CD4-positive, alpha-beta memory T cell (primary cell): ENCODE measurements at regions not wholly inside any gene's neighbourhood (a gene's known extent, or its start where the extent isn't known, plus 50 kb on each side); places are given as distances from the start of the nearest gene placed in this dataset.

Source experiments
- CTCF ChIA-PET: fragments of 350-600 bp; sonication (Branson Sonifier 250); formaldehyde crosslinking; loops from one replicate; lab custom pipeline; 2021; ENCODE audit warnings: inconsistent platforms; ENCODE audit not compliant: partially characterized antibody; lab: Charles Lee
- POLR2A ChIA-PET: fragments of 350-600 bp; sonication (Branson Sonifier 250); formaldehyde crosslinking; loops from one replicate; lab custom pipeline; 2021; ENCODE audit not compliant: partially characterized antibody; lab: Charles Lee
- DNase-seq, 5 donors: peaks; one replicate each; pipeline versions ENCODE4 v3.0.0 to v3.0.0-alpha.2; 2020 to 2022; ENCODE audit warnings: mixed read lengths in 1 of 5
- H3K27ac ChIP-seq: one replicate; pipeline ENCODE4 v1.7.0; 2013; ENCODE audit warnings: low read depth, low read length
- H3K27me3 ChIP-seq: 2 replicates; pipeline ENCODE4 v1.7.0; 2013; ENCODE audit warnings: mild to moderate bottlenecking, low read length, moderate library complexity; ENCODE audit not compliant: insufficient read depth
- H3K36me3 ChIP-seq: 2 replicates; pipeline ENCODE4 v1.7.0; 2013; ENCODE audit warnings: mild to moderate bottlenecking, low read length, moderate library complexity; ENCODE audit not compliant: insufficient read depth
- H3K4me1 ChIP-seq: 2 replicates; pipeline ENCODE4 v1.7.0; 2013; ENCODE audit warnings: mild to moderate bottlenecking, low read length, moderate library complexity; ENCODE audit not compliant: insufficient read depth
- H3K4me3 ChIP-seq, 2 donors: one replicate each; pipeline ENCODE4 v1.7.0; 2013; ENCODE audit warnings: low read length in 2 of 2, mild to moderate bottlenecking in 1 of 2
- H3K9me3 ChIP-seq, 2 donors: one replicate each; pipeline ENCODE4 v1.7.0; 2013; ENCODE audit warnings: low read length in 2 of 2, control low read depth in 1 of 2; ENCODE audit not compliant: control insufficient read depth in 1 of 2
- H3K27ac Mint-ChIP-seq, 7 donors: one replicate each; pipeline ENCODE4 v1.8.0; 2020 to 2021; ENCODE audit warnings: mixed read lengths in 7 of 7, mild to moderate bottlenecking in 6 of 7, inconsistent platforms in 3 of 7, moderate library complexity in 3 of 7
- H3K27me3 Mint-ChIP-seq, 2 donors: one replicate each; pipeline ENCODE4 v1.8.0; 2020 to 2021; ENCODE audit warnings: mixed read lengths in 2 of 2
- H3K36me3 Mint-ChIP-seq, 2 donors: one replicate each; pipeline ENCODE4 v1.8.0; 2020 to 2021; ENCODE audit warnings: mixed read lengths in 2 of 2, inconsistent platforms in 1 of 2, mild to moderate bottlenecking in 1 of 2
- H3K4me1 Mint-ChIP-seq, 4 donors: one replicate each; pipeline ENCODE4 v1.8.0; 2020 to 2021; ENCODE audit warnings: mixed read lengths in 4 of 4, mild to moderate bottlenecking in 1 of 4
- H3K4me3 Mint-ChIP-seq, 8 donors: one replicate each; pipeline ENCODE4 v1.8.0; 2020 to 2021; ENCODE audit warnings: mixed read lengths in 8 of 8, mild to moderate bottlenecking in 7 of 8, moderate library complexity in 6 of 8, inconsistent platforms in 3 of 8
- H3K9me3 Mint-ChIP-seq, 8 donors: one replicate each; pipeline ENCODE4 v1.8.0; 2020 to 2021; ENCODE audit warnings: mixed read lengths in 8 of 8, mild to moderate bottlenecking in 5 of 8, inconsistent platforms in 3 of 8, moderate library complexity in 1 of 8
- intact Hi-C: fragments of 100-400 bp; cut with micrococcal nuclease; formaldehyde crosslinking; loops from one replicate; pipeline ENCODE4 v1.15.1; 2023

DNA sequence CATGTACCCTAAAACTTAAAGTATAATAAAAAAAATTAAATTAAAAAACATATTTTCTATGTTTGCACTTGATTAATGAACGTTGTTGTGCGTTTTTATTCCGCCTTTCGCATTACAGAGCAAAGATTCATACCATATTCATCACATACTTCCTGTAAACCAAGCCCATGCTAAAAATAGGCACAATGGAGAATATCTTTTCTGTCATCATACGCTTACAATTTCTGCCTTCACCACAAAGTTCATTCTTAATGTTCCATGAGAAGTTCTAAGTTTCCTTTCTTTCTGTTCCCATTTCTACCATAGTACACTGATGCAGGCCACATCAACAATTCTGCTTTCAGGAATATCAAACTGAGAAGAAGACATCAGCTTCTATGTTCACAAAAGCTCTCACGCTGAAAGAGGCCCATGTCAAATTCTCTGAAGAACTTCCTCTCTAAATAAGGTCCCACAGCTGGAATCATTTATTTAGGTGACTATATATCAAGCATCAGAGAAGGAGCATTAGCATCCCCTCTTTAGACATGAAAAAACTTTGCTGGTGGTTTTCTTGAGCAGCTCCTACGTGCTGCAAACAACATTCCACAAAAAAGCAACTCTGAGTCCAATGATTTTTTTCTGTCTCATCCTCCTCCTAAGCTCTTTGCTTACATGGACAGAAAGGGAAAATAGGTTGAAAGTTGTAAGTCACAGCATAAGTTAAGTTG, 456.4 kb downstream of the CDH10 start:
- no peak overlapping the region for H3K4me3 ChIP-seq
- Mint-ChIP-seq H3K27ac (no peak overlapping the region), H3K36me3 (no peaks in the 10 kb centered on the region), H3K4me1 (no peaks in the 10 kb centered on the region), H3K27me3 (no peaks in the 10 kb centered on the region), H3K9me3 (peaks cover 2 to 22% (median 10%) of the 10 kb centered on the region in 8 donors), H3K4me3 (no peak overlapping the region)
- DNase-seq, result no peak
- no peaks in the 10 kb centered on the region for H3K9me3 ChIP-seq
- no peaks in the 10 kb centered on the region for H3K4me1 ChIP-seq
- ChIA-PET POLR2A (no interaction called here), CTCF (no interaction called here)
- no peak overlapping the region for H3K27ac ChIP-seq
- no peaks in the 10 kb centered on the region for H3K27me3 ChIP-seq
- H3K36me3 ChIP-seq, result no peaks in the 10 kb centered on the region
- intact Hi-C loops, result no loop called here

- Histone ChIP-seq H3K9me3 (no peaks in the 10 kb centered on the region), H3K4me1 (no peaks in the 10 kb centered on the region), H3K27ac (no peak overlapping the region), H3K4me3 (no peak overlapping the region), H3K36me3 (no peaks in the 10 kb centered on the region), H3K27me3 (no peaks in the 10 kb centered on the region)
- Mint-ChIP-seq H3K9me3 (peaks cover 0 to 21% (median 8%) of the 10 kb centered on the region in 8 donors), H3K27ac (no peak overlapping the region), H3K4me1 (no peaks in the 10 kb centered on the region), H3K27me3 (no peaks in the 10 kb centered on the region), H3K36me3 (no peaks in the 10 kb centered on the region), H3K4me3 (no peak overlapping the region)
- CTCF ChIA-PET, result interaction anchor here (0.6 kb wide), 1 partner anchor 319 kb away, joined by 3 read pairs; no protein-coding TSS in a partner anchor
- POLR2A ChIA-PET, result no interaction called here
- DNase-seq, result no peak
- intact Hi-C loops, result no loop called here
Observed at GRCh38 chr5:24196789-24197188, 448.0 kb downstream of the CDH10 start.

- Histone ChIP-seq H3K9me3 (no peaks in the 10 kb centered on the region), H3K27me3 (no peaks in the 10 kb centered on the region), H3K27ac (no peak overlapping the region), H3K4me1 (no peaks in the 10 kb centered on the region), H3K4me3 (no peak overlapping the region), H3K36me3 (no peaks in the 10 kb centered on the region)
- Mint-ChIP-seq H3K9me3 (peaks cover 4 to 23% (median 10%) of the 10 kb centered on the region in 8 donors), H3K27ac (no peak overlapping the region), H3K4me3 (no peak overlapping the region), H3K27me3 (no peaks in the 10 kb centered on the region), H3K4me1 (no peaks in the 10 kb centered on the region), H3K36me3 (no peaks in the 10 kb centered on the region)
- no peak for DNase-seq
- CTCF ChIA-PET, result no interaction called here
- POLR2A ChIA-PET, result no interaction called here
- intact Hi-C loops, result no loop called here
Observed at GRCh38 chr5:24208686-24209106, 436.1 kb downstream of the CDH10 start.

- Histone ChIP-seq H3K4me1 (no peaks in the 10 kb centered on the region), H3K9me3 (no peaks in the 10 kb centered on the region), H3K36me3 (no peaks in the 10 kb centered on the region), H3K27ac (no peak overlapping the region), H3K27me3 (no peaks in the 10 kb centered on the region), H3K4me3 (no peak overlapping the region)
- no peaks in the 10 kb centered on the region for H3K27me3 Mint-ChIP-seq
- H3K9me3 Mint-ChIP-seq, result peaks cover 0 to 19% (median 8%) of the 10 kb centered on the region in 8 donors
- CTCF ChIA-PET, result no interaction called here
- H3K4me3 Mint-ChIP-seq, result no peak overlapping the region
- DNase-seq, result no peak
- intact Hi-C loops, result no loop called here
- H3K27ac Mint-ChIP-seq, result no peak overlapping the region
- POLR2A ChIA-PET, result no interaction called here
- no peaks in the 10 kb centered on the region for H3K36me3 Mint-ChIP-seq
- no peaks in the 10 kb centered on the region for H3K4me1 Mint-ChIP-seq
Observed at GRCh38 chr5:24215114-24215513, 429.7 kb downstream of the CDH10 start.

DNA sequence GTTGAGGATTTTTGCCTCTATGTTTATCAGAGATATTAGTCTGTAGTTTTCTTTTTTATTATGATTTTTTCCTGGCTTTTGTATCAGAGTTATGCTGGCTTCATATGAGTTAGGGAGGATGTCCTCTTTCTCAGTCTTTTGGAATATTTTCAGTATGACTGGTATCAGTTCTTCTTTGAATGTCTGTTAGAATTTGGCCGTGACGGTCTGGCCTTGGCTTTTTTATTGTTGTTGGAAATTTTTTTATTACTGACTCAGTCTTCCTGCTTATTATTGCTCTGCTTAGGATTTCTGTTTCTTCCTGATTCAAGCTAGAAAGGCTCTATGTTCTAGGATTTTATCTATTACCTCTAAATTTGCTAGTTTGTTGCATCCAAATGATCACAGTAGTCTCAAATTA, 421.9 kb downstream of the CDH10 start:
- Histone ChIP-seq H3K4me1 (no peaks in the 10 kb centered on the region), H3K9me3 (peaks cover 0 to 3% of the 10 kb centered on the region in 2 donors), H3K36me3 (no peaks in the 10 kb centered on the region), H3K27ac (no peak overlapping the region), H3K27me3 (no peaks in the 10 kb centered on the region), H3K4me3 (no peak overlapping the region)
- Mint-ChIP-seq H3K9me3 (peaks cover 9 to 52% (median 23%) of the 10 kb centered on the region in 8 donors), H3K27ac (no peak overlapping the region), H3K4me1 (no peaks in the 10 kb centered on the region), H3K4me3 (no peak overlapping the region), H3K27me3 (no peaks in the 10 kb centered on the region), H3K36me3 (no peaks in the 10 kb centered on the region)
- ChIA-PET CTCF (no interaction called here), POLR2A (no interaction called here)
- DNase-seq, result no peak
- intact Hi-C loops, result no loop called here

DNA sequence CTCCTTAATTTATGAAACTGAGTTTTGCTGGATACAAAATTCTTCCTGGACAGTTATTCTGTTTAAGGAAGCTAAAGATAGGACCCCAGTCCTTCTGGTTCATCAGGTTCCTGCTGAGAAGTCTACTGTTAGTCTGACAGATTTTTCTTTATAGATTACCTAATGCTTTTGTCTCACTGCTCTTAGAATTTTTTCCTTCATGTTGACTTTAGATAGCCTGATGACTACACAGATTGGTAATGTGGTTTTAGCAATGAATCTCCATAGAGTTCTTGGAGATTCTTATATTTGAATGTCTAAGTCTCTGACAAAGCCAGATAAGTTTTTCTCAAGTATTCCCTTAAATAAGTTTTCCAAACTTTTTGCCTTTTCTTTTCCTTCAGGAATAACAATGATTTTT, 419.7 kb downstream of the CDH10 start:
- intact Hi-C loops, result no loop called here
- Mint-ChIP-seq H3K36me3 (no peaks in the 10 kb centered on the region), H3K27ac (no peak overlapping the region), H3K4me3 (no peak overlapping the region), H3K27me3 (no peaks in the 10 kb centered on the region), H3K9me3 (peaks cover 10 to 52% (median 23%) of the 10 kb centered on the region in 8 donors), H3K4me1 (no peaks in the 10 kb centered on the region)
- CTCF ChIA-PET, result no interaction called here
- H3K27me3 ChIP-seq, result no peaks in the 10 kb centered on the region
- H3K4me3 ChIP-seq, result no peak overlapping the region
- DNase-seq, result no peak
- H3K4me1 ChIP-seq, result no peaks in the 10 kb centered on the region
- H3K36me3 ChIP-seq, result no peaks in the 10 kb centered on the region
- H3K9me3 ChIP-seq, result peaks cover 0 to 7% of the 10 kb centered on the region in 2 donors
- no peak overlapping the region for H3K27ac ChIP-seq
- POLR2A ChIA-PET, result no interaction called here

- Mint-ChIP-seq H3K9me3 (peaks cover 10 to 38% (median 20%) of the 10 kb centered on the region in 8 donors), H3K4me1 (no peaks in the 10 kb centered on the region), H3K4me3 (no peak overlapping the region), H3K36me3 (no peaks in the 10 kb centered on the region), H3K27me3 (no peaks in the 10 kb centered on the region), H3K27ac (no peak overlapping the region)
- H3K9me3 ChIP-seq, result peaks cover 0 to 4% of the 10 kb centered on the region in 2 donors
- intact Hi-C loops, result no loop called here
- CTCF ChIA-PET, result no interaction called here
- H3K4me3 ChIP-seq, result no peak overlapping the region
- no peak for DNase-seq
- no peak overlapping the region for H3K27ac ChIP-seq
- no peaks in the 10 kb centered on the region for H3K27me3 ChIP-seq
- POLR2A ChIA-PET, result no interaction called here
- H3K36me3 ChIP-seq, result no peaks in the 10 kb centered on the region
- no peaks in the 10 kb centered on the region for H3K4me1 ChIP-seq
Observed at GRCh38 chr5:24226479-24226878, 418.3 kb downstream of the CDH10 start.
